HS-5 (cell line): ENCODE measurements at regions not wholly inside any gene's neighbourhood (a gene's known extent, or its start where the extent isn't known, plus 50 kb on each side); places are given as distances from the start of the nearest gene placed in this dataset.

Experiments used
- DNase-seq: peaks from one replicate; pipeline ENCODE4 v3.0.0-alpha.2; 2012; ENCODE audit warnings: low read depth

- DNase-seq, result no peak
Measured at GRCh38 chr5:117942861-117943519, 1045.4 kb downstream of the DTWD2 start.

GRCh38 chr5:117893211-117893610 is 1095.1 kb downstream of the DTWD2 start:
- no peak for DNase-seq

GRCh38 chr5:117892360-117892759 is 1096.0 kb downstream of the DTWD2 start:
- DNase-seq, result no peak

- DNase-seq, result peak; percentile 56
Measured at GRCh38 chr5:117889596-117889995, 1098.8 kb downstream of the DTWD2 start.

- DNase-seq, result no peak
Measured at GRCh38 chr5:117888688-117889087, 1099.7 kb downstream of the DTWD2 start.

GRCh38 chr5:117881426-117882230 is 1106.7 kb downstream of the DTWD2 start:
- DNase-seq, result no peak

- no peak for DNase-seq
Measured at GRCh38 chr5:117880932-117881331, 1107.4 kb downstream of the DTWD2 start.

GRCh38 chr5:117877731-117878130 is 1110.6 kb downstream of the DTWD2 start:
- no peak for DNase-seq

GRCh38 chr5:117872798-117873368 is 1115.5 kb downstream of the DTWD2 start:
- no peak for DNase-seq

- no peak for DNase-seq
Measured at GRCh38 chr5:117869596-117869995, 1118.8 kb downstream of the DTWD2 start.

- no peak for DNase-seq
Measured at GRCh38 chr5:117863586-117864296, 1124.6 kb downstream of the DTWD2 start.

- DNase-seq, result no peak
Measured at GRCh38 chr5:117860550-117860949, 1127.8 kb downstream of the DTWD2 start.

- no peak for DNase-seq
Measured at GRCh38 chr5:117859176-117859575, 1129.2 kb downstream of the DTWD2 start.

GRCh38 chr5:117856713-117857112 is 1131.6 kb downstream of the DTWD2 start:
- no peak for DNase-seq

GRCh38 chr5:117837786-117838185 is 1150.6 kb downstream of the DTWD2 start:
- DNase-seq, result no peak

GRCh38 chr5:117833691-117834090 is 1154.7 kb downstream of the DTWD2 start:
- no peak for DNase-seq

- no peak for DNase-seq
Measured at GRCh38 chr5:117829646-117830045, 1158.7 kb downstream of the DTWD2 start.

GRCh38 chr5:117813850-117814249 is 1174.5 kb downstream of the DTWD2 start:
- no peak for DNase-seq

- DNase-seq, result no peak
Measured at GRCh38 chr5:117812861-117813260, 1175.5 kb downstream of the DTWD2 start.

- no peak for DNase-seq
Measured at GRCh38 chr5:117809251-117809650, 1179.1 kb downstream of the DTWD2 start.

- DNase-seq, result no peak
Measured at GRCh38 chr5:117805058-117805457, 1183.3 kb downstream of the DTWD2 start.

GRCh38 chr5:117803533-117803932 is 1184.8 kb downstream of the DTWD2 start:
- peak; percentile 37 for DNase-seq

GRCh38 chr5:117801583-117801982 is 1186.8 kb downstream of the DTWD2 start:
- no peak for DNase-seq
